GM18870 (cell line): ENCODE measurements at regions not wholly inside any gene's neighbourhood (a gene's known extent, or its start where the extent isn't known, plus 50 kb on each side); places are given as distances from the start of the nearest gene placed in this dataset.

Experiments
- ATAC-seq: cut with Tn5 transposase; IDR thresholded peaks from one replicate; pipeline ENCODE4 v1.9.1; 2021; ENCODE audit warnings: moderate library complexity; ENCODE audit not compliant: unreplicated experiment

DNA sequence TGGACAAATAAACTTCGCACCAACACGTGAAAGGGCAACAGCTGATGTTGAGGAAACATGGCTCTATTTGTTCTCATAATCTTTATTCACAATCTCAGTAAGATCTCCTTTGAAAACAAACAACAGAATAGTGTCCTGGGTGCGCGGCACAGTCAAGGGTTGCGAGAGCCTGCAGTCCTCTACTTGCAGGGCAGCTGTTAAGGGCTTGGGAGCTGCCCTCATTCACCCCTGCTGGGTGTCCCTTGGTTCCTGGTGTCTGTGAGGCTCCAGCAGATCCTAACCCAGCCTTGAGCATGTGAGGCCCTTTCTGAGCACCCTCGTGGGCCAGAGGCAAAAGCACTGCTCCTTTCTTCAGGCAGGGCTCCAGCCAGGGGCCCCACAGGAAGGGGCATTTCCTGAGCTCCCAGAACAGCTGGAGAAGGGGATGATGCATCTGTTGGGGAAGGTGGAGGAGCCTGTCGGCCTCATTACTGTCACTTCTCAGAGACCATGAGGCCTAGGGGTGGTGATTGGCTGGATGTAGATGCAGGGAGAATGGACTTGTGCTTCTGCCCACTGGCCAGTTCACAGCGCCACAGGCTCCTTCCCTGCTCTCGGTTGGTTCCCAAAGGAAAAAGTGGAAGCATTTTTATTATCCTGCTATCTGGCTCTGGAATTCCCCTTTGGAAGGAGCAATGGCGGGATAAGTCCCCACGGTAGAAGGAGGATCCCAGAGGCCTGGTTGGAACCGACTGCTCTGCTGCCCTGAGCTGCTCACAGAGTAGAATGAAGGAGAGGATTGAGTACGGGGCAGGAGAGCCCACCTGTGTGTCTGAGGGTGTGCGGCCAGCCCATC is 51.9 kb upstream of the KLF13 start:
- ATAC-seq, result no peak

DNA sequence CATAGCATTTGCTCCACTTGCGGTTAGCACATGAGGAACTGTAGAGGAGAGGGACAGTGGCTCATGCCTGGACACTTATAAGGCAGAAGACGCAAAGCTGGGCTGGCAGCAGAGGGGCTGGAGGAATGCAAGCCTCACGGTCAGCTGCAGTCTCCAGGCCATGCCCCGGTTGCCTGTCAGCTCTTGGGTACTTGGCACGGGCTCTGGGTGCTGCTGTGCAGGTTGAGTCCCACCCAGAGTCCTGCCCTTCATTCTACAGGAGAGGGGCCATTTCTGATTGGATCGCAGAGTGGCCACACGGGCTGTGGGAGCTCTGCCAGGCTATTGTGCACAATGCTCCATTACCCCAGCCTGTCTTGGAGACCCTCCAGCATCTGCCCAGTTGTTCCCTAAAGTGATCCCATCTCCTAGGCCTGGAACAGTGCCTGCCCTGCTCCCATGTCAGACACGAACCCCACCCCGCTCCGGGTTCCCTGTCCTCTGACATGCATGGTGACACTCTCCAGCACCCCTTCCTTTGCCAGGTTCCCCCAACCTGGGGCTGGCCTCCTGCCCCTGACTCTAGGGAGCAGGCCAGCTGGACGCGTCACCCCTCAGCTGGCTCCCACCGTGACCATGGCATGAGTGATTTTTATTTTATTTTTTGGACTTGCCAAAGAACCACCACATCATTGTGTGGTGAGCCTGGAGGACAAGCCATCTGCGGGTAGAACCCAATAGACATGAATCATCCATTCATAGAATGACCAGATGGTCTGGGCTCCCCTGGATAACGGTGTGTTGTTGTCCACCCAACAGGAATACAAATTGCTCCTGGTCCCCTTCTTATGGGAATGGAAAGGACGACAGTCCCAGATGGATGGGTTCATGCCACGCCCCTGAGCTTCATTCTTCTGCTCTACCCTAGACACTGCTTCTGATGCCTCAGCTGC is 51.0 kb upstream of the KLF13 start:
- ATAC-seq, result no peak

DNA sequence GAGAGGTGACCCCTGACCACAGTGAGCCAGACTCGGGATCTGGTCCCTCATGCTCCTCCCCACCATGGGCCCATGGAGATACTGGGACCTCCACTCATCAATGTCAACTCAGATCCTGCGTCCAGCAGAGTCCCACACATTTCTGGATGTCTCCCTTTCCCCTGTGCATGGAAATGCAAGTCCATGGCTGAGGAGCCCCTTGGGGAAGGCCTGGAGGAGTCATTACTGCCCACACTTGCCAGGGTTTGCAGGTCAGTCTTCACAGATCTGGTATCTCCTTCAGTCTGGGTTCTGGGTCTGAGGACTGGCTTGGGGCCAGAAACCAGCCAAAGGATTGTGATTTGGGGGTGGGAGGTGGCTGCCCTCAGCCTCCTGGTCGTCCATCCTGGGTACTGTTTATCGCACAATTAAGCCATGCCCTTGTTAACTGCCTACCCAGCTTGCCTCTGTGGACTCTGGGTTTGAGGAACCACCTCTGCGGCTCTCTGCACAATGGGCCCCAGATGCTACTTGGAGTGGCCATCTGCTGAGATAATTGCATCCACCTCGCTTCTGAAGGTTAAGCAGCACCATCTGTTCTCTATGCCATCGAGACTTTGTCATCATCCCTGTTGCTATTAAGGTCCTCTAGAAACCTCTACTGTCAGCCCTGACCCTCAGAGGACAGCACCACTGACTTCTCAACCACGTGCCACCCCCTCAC is 49.9 kb upstream of the KLF13 start:
- ATAC-seq, result no peak
